Right atrium auricular region (tissue), 2 donors: ENCODE measurements at regions not wholly inside any gene's neighbourhood (a gene's known extent, or its start where the extent isn't known, plus 50 kb on each side); places are given as distances from the start of the nearest gene placed in this dataset.
A peak's percentile ranks its signal among the peaks of the same experiment; 100 is the strongest.

Experiments
- DNase-seq: peaks from one replicate; pipeline ENCODE4 v3.0.0-alpha.2; 2019; ENCODE audit warnings: low spot score
- H3K27ac ChIP-seq, 2 donors: fragments of 200-600 bp; sonication (generic); 1 replicate in 1 of 2; 2 replicates in 1 of 2; pipeline ENCODE4 v1.5.1; 2016 to 2019
- H3K27me3 ChIP-seq, 2 donors: fragments of 200-600 bp; sonication (generic); one replicate each; pipeline versions ENCODE4 v1.5.1 to v1.6.0; 2017 to 2019
- H3K36me3 ChIP-seq: fragments of 200-600 bp; sonication (generic); one replicate; pipeline ENCODE4 v1.5.1; 2016
- H3K4me1 ChIP-seq, 2 donors: fragments of 200-600 bp; sonication (generic); one replicate each; pipeline versions ENCODE4 v1.5.1 to v1.6.0; 2017 to 2019
- H3K4me3 ChIP-seq, 2 donors: fragments of 200-600 bp; sonication (generic); 1 replicate in 1 of 2; 2 replicates in 1 of 2; pipeline ENCODE4 v1.5.1; 2017 to 2019; ENCODE audit warnings: mild to moderate bottlenecking in 1 of 2, moderate library complexity in 1 of 2
- H3K9me3 ChIP-seq, 2 donors: fragments of 200-600 bp; sonication (generic); one replicate each; pipeline ENCODE4 v1.5.1; 2019
- TF ChIP-seq, protein P1 (sequence below), 2 donors: fragments of 200-600 bp; sonication (generic); IDR thresholded peaks; one replicate each; pipeline ENCODE4 v1.5.1; 2019; ENCODE audit warnings: antibody characterized with exemption in 2 of 2

DNA sequence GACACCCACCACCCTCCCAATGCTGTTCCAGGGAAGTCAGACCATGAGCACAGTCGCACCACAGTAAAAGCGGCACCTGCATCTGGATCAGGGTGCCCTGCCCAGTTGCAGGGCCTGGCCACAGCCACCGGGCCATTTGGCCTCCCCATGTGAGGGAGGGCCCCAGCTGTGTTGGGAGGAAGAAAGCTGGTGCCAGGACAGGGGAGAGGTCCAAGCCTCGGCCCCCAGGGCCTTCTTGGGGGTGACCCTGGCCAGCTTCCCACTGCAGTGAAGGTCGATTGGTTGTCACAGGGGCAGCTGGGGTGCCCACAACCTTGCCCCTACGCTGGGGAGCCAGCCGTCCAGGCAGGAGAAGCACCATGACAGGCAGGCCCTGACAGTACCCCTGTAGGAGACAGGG, 183.2 kb upstream of the RAB6C start:
- Histone ChIP-seq H3K4me1 (no peaks in the 10 kb centered on the region), H3K27me3 (no peaks in the 10 kb centered on the region), H3K36me3 (no peaks in the 10 kb centered on the region), H3K9me3 (no peaks in the 10 kb centered on the region), H3K4me3 (no peak overlapping the region), H3K27ac (no peak overlapping the region)
- TF ChIP-seq, protein P1, sequence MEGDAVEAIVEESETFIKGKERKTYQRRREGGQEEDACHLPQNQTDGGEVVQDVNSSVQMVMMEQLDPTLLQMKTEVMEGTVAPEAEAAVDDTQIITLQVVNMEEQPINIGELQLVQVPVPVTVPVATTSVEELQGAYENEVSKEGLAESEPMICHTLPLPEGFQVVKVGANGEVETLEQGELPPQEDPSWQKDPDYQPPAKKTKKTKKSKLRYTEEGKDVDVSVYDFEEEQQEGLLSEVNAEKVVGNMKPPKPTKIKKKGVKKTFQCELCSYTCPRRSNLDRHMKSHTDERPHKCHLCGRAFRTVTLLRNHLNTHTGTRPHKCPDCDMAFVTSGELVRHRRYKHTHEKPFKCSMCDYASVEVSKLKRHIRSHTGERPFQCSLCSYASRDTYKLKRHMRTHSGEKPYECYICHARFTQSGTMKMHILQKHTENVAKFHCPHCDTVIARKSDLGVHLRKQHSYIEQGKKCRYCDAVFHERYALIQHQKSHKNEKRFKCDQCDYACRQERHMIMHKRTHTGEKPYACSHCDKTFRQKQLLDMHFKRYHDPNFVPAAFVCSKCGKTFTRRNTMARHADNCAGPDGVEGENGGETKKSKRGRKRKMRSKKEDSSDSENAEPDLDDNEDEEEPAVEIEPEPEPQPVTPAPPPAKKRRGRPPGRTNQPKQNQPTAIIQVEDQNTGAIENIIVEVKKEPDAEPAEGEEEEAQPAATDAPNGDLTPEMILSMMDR (IDR thresholded peaks at IDR 0.05): no peak
- no peak for DNase-seq

DNA sequence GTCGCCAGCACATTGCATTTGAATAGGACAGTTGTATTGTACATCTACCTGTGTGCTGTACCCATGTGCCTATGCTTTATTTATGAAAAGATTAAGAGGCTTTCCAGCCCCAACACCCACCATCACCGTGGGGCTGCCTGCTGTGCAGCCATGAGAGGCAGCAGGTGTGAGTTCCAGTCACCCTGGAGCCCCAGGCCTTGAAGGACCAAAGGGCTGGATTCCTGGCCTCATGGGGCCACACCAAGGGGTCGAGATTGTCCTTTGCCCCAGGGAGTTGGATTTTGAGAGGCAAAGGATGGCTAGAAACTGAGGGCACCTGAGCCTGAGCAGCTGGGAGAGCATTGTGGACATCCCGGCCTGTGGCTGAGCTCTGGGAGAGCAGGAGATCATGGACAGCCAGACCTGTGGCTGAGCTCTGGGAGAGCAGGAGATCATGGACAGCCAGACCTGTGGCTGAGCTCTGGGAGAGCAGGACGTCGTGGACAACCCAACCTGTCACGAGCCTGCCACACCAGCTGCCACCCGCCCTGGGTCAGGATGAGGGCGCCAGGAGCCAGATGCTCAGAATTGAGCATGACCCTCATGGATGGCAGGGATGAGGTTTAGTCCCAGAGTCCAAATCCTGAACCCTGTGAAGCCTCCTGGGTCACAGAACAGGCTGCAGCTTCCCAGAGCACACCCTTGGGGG, 182.5 kb upstream of the RAB6C start:
- TF ChIP-seq, protein P1 (IDR thresholded peaks at IDR 0.05): no peak
- no peak for DNase-seq
- Histone ChIP-seq H3K9me3 (no peaks in the 10 kb centered on the region), H3K27ac (no peak overlapping the region), H3K4me1 (no peaks in the 10 kb centered on the region), H3K27me3 (no peaks in the 10 kb centered on the region), H3K4me3 (no peak overlapping the region), H3K36me3 (no peaks in the 10 kb centered on the region)

DNA sequence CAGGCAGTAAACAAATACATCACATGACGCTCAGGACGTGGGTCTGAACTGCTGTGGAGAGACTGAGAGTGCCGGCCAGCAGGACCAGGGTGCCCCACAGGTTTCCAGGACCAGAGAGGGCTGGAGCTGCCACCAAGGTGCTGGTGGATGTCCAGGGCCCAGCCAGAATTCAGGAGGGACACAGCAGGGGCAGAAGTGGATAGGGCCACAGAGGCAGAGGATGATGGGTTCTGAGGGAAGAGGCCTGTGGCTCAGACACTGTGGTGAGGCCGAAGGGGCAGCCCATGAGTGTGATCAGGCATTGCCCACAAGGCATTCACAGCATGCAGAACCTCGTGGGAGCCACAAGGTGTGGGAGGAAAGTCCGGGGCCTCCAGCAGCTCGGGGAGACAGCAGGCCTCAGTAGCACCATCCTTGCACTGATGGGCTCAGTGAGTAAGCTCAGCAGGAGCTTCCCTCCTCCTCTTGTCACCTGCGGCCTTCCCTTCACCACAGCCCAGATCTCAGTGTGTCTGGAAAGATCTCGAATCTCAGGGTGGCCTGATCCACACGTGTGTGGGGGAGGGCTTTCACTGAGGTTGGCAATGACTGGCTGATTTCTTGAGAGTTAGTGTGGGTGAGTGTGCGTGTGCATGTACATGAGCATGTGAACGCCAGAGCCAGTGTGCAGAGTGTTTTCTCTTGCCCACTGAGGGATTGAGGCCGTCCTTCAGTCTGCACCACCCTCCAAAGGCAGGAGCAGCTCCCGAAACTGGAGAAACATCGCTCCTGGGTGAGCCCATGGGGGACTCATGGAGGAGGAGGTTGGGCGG, 181.8 kb upstream of the RAB6C start:
- H3K36me3 ChIP-seq: no peaks in the 10 kb centered on the region
- TF ChIP-seq, protein P1 (IDR thresholded peaks at IDR 0.05): no peak
- H3K27me3 ChIP-seq: no peaks in the 10 kb centered on the region
- H3K4me3 ChIP-seq: no peak overlapping the region
- no peaks in the 10 kb centered on the region for H3K9me3 ChIP-seq
- peak; percentile 23 for DNase-seq
- no peak overlapping the region for H3K27ac ChIP-seq
- no peaks in the 10 kb centered on the region for H3K4me1 ChIP-seq

DNA sequence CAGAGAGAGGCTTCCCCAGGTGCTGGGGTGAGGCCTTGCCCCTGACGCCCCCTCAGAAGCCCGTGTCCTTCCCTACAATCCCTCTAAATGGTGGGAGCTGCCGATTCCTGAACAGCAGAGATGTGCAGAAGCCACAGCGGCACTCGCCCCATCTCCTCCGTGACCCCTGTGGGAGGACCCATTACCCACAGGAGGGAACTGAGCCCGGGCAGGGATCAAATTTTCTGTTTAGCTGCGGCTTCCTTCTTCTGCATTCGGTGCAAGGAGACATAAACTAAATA, 181.2 kb upstream of the RAB6C start:
- DNase-seq: no peak
- Histone ChIP-seq H3K27ac (no peak overlapping the region), H3K27me3 (no peaks in the 10 kb centered on the region), H3K36me3 (no peaks in the 10 kb centered on the region), H3K9me3 (no peaks in the 10 kb centered on the region), H3K4me1 (no peaks in the 10 kb centered on the region), H3K4me3 (no peak overlapping the region)
- TF ChIP-seq, protein P1 (IDR thresholded peaks at IDR 0.05): no peak

DNA sequence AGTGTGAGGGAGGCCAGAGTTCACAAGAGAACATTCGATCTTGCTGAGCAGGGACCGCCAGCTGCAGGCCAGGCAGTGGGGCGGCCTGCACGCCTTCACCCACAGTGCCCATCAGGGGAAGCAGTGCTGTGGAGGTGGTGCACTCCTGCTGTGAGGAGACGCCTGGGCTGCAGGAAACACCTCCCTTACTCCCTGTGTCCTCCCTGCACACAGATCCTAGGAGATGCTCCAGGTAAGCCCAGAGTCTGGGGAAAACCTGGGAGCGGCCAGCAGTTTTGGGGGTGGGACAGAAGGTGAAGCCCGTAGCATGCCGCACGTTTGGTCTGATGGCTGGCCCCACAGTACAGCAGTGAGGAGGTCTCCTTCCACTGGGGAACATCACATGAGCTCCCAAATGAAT, 180.8 kb upstream of the RAB6C start:
- TF ChIP-seq, protein P1 (IDR thresholded peaks at IDR 0.05): no peak
- DNase-seq: no peak
- H3K9me3 ChIP-seq: no peaks in the 10 kb centered on the region
- no peaks in the 10 kb centered on the region for H3K27me3 ChIP-seq
- no peaks in the 10 kb centered on the region for H3K4me1 ChIP-seq
- no peaks in the 10 kb centered on the region for H3K36me3 ChIP-seq
- H3K4me3 ChIP-seq: no peak overlapping the region
- H3K27ac ChIP-seq: no peak overlapping the region
